Stomach (tissue), 8 donors: ENCODE measurements at regions not wholly inside any gene's neighbourhood (a gene's known extent, or its start where the extent isn't known, plus 50 kb on each side); places are given as distances from the start of the nearest gene placed in this dataset.
"Not testable (repeated sequence)": the region's sequence is repeated elsewhere in the genome, so short reads cannot be mapped to it uniquely, and the experiment has no call there.

Experiments used
- DNase-seq, 2 donors: peaks; one replicate each; pipeline versions ENCODE4 v3.0.0 to v3.0.0-alpha.2; 2013 to 2019
- H3K27ac ChIP-seq, 5 donors: fragments of 200-600 bp in 4 of 5; sonication (generic) in 4 of 5; one replicate each; pipeline ENCODE4 v1.5.1; 2013 to 2019; ENCODE audit warnings: mild to moderate bottlenecking in 1 of 5, moderate library complexity in 1 of 5
- H3K27me3 ChIP-seq, 3 donors: fragments of 200-600 bp; sonication (generic); one replicate each; pipeline ENCODE4 v1.5.1; 2017 to 2019; ENCODE audit warnings: mixed run types in 1 of 3
- H3K36me3 ChIP-seq, 4 donors: fragments of 200-600 bp; sonication (generic); 1 replicate in 3 of 4; 2 replicates in 1 of 4; pipeline ENCODE4 v1.5.1; 2016 to 2019
- H3K4me1 ChIP-seq, 4 donors: fragments of 200-600 bp; sonication (generic); one replicate each; pipeline ENCODE4 v1.5.1; 2016 to 2019
- H3K4me3 ChIP-seq, 4 donors: fragments of 200-600 bp; sonication (generic) in 3 of 4; one replicate each; pipeline ENCODE4 v1.5.1; 2016 to 2019; ENCODE audit warnings: mild to moderate bottlenecking in 1 of 4
- H3K9me3 ChIP-seq, 4 donors: fragments of 200-600 bp; sonication (generic); one replicate each; pipeline ENCODE4 v1.5.1; 2016 to 2019
- POLR2AphosphoS5 ChIP-seq, 3 donors: sonication (generic); formaldehyde crosslinking; IDR thresholded peaks; one replicate each; pipeline ENCODE4 v1.6.1; 2016; ENCODE audit warnings: antibody characterized with exemption in 3 of 3
- WGBS, 5 donors: extraction: QIAGEN DNeasy Blood & Tissue Kit in 3 of 5; methylation state at CpG; one replicate each; pipeline versions ENCODE4 v1.1.5 to v1.1.7; 2013 to 2018; 5-methylcytosine and 5-hydroxymethylcytosine counted together
- intact Hi-C: fragments of 100-400 bp; cut with DNase I; formaldehyde crosslinking; loops from one replicate; pipeline ENCODE4 v1.15.1; 2023; ENCODE audit warnings: low total_unique reads
- TF ChIP-seq, protein P1 (sequence below), 7 experiments: fragments of 450-650 bp in 4 of 7; fragments of 200-600 bp in 3 of 7; sonication (generic) in 3 of 7; IDR thresholded peaks; one replicate each; pipeline ENCODE4 v1.5.1; 2016 to 2019; ENCODE audit warnings: antibody characterized with exemption in 7 of 7, control low read depth in 2 of 7, mild to moderate bottlenecking in 1 of 7
- donor health status: healthy with polysubstance abuse.
- donor health status: Bipolar disorder and iron deficiency.
- donor health status: healthy.

GRCh38 chr11:49372137-49372536 lies 163.7 kb upstream of the FOLH1 start:
- H3K4me1 ChIP-seq, H3K9me3 ChIP-seq, H3K4me3 ChIP-seq, H3K27ac ChIP-seq, H3K27me3 ChIP-seq, H3K36me3 ChIP-seq, DNase-seq, intact Hi-C loops: not testable (repeated sequence)
- TF ChIP-seq, protein P1, sequence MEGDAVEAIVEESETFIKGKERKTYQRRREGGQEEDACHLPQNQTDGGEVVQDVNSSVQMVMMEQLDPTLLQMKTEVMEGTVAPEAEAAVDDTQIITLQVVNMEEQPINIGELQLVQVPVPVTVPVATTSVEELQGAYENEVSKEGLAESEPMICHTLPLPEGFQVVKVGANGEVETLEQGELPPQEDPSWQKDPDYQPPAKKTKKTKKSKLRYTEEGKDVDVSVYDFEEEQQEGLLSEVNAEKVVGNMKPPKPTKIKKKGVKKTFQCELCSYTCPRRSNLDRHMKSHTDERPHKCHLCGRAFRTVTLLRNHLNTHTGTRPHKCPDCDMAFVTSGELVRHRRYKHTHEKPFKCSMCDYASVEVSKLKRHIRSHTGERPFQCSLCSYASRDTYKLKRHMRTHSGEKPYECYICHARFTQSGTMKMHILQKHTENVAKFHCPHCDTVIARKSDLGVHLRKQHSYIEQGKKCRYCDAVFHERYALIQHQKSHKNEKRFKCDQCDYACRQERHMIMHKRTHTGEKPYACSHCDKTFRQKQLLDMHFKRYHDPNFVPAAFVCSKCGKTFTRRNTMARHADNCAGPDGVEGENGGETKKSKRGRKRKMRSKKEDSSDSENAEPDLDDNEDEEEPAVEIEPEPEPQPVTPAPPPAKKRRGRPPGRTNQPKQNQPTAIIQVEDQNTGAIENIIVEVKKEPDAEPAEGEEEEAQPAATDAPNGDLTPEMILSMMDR (IDR thresholded peaks at IDR 0.05): peak in 1 of 7 experiments; percentile 27

- H3K36me3 ChIP-seq, H3K9me3 ChIP-seq, intact Hi-C loops, H3K27me3 ChIP-seq, H3K4me1 ChIP-seq, H3K4me3 ChIP-seq, H3K27ac ChIP-seq, DNase-seq: not testable (repeated sequence)
- WGBS, 5 donors: 22 to 42% (median 28%) methylated on average over 2 of the region's 2 CpGs
- TF ChIP-seq POLR2AphosphoS5 (IDR thresholded peaks at IDR 0.05): peak in 1 of 3 donors; percentile 22
These were observed 160.2 kb upstream of the FOLH1 start for GRCh38 chr11:49368556-49368955.

GRCh38 chr11:49365375-49365774 lies 157.0 kb upstream of the FOLH1 start:
- H3K9me3 ChIP-seq, H3K4me3 ChIP-seq, H3K4me1 ChIP-seq, DNase-seq, intact Hi-C loops, H3K36me3 ChIP-seq, H3K27ac ChIP-seq, H3K27me3 ChIP-seq: not testable (repeated sequence)

DNA sequence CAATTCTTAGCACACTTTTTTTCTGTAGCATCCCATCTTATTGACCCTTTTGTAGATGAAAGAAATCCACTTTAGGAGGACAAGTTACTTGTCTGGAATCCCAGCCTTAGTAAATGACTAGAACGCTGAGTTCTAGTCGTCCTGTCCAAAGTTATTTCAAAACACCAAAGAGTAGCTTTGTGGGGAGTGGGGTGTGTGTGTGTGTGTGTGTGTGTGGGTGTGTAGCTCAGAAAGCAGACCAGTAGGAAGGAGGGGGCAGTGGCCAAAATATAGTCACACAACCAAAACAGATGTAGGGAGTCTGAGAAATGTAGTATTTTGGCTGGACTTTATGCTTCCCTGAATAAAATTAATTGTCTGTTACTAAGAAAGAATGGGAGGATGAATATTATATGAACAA lies 154.6 kb upstream of the FOLH1 start:
- intact Hi-C loops, H3K4me1 ChIP-seq, H3K9me3 ChIP-seq, H3K36me3 ChIP-seq, H3K27ac ChIP-seq, H3K4me3 ChIP-seq, DNase-seq, H3K27me3 ChIP-seq: not testable (repeated sequence)
- 74 to 90% (median 81%) methylated on average over 2 of the region's 2 CpGs for WGBS, 5 donors

DNA sequence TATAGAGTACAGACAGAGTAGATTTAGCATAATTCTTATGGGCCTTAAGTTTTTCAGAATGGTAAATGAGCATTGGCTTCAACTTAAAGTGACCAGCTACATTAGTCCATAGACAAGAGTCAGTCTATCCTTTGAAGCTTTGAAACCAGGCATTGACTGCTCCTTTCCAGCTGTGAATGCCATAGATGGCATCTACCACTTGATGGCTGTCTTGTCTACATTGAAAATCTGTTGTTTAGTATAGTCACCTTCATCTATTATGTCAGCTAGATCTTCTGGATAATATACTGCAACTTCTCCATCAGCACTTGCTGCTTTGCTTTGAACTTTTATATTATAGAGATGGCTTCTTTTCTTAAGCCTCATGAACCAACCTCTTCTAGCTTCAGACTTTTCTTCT lies 146.1 kb upstream of the FOLH1 start:
- H3K27me3 ChIP-seq, H3K9me3 ChIP-seq, intact Hi-C loops, H3K4me1 ChIP-seq, H3K27ac ChIP-seq, H3K36me3 ChIP-seq, DNase-seq, H3K4me3 ChIP-seq: not testable (repeated sequence)

DNA sequence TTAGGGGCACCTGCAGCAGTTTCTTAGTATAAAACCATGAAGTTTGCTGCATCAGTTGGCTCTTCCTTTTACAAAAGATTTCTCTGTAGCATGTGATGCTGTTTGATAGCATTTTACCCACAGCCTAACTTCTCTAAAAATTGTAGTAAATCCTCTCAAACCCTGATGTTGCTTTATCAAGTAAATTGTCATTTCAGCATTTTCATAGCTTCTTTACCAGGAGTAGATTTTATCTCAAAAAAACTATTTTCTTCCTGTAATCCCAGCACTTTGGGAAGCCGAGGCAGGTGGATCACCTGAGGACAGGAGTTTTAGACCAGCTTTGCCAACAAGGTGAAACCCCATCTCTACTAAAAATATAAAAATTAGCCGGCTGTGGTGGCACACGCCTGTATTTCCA lies 144.5 kb upstream of the FOLH1 start:
- H3K36me3 ChIP-seq, H3K27ac ChIP-seq, H3K4me1 ChIP-seq, intact Hi-C loops, DNase-seq, H3K4me3 ChIP-seq, H3K9me3 ChIP-seq, H3K27me3 ChIP-seq: not testable (repeated sequence)
- 85 to 92% (median 88%) methylated on average over 3 of the region's 3 CpGs for WGBS, 5 donors

DNA sequence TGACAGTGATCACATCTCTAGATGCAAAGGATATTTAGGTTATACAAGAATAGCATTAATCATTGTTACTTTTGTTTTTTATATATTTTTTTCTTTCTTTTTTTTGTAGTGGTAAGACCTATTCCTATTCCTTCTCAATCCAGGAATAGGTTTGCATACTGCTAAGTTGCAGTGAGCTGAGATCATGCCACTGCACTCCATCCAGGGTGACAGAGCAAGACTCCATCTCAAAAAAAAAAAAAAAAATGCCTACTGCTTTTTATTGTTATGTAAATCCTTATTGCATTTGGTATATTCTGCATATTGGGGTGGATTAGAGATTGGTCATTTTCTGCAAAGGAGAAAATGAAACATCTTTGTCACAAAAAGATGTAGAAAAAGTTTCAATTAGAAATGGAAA lies 138.2 kb upstream of the FOLH1 start:
- H3K27me3 ChIP-seq, H3K4me1 ChIP-seq, H3K36me3 ChIP-seq, H3K9me3 ChIP-seq, H3K4me3 ChIP-seq, H3K27ac ChIP-seq, intact Hi-C loops, DNase-seq: not testable (repeated sequence)

DNA sequence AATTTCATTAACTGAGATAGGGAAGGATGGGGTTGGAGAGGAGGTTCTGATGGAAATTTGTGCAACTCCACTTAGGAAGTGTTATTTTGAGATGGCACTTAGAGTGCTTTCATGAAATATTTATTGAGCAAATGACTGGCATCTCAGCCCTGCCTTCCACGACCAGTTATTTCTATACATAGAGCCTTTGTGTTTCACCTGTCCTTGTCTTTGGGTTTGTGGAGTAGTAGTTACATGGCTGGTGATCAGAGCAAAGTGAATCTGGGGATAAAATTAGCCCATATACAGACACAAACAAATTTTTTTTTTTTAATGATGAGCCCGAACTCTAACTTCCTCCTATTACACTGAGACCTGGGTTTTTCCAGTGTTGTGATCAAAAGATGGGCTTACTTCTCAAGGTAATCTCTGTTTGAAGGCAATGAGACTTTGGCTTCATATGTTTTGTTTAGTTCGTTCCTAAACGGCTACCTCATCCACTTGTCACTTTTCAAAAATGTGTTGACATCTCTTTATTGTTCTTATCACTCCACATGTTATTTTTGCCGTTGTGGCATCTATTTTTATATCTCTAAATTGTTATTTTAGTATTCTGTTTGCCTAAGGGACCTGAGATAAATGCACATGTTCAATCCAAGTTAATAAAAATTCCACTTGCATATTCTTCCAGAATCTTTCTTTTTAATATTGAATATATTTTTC lies 120.2 kb upstream of the FOLH1 start:
- H3K9me3 ChIP-seq, H3K36me3 ChIP-seq, DNase-seq, H3K4me1 ChIP-seq, H3K27me3 ChIP-seq, H3K4me3 ChIP-seq, H3K27ac ChIP-seq, intact Hi-C loops: not testable (repeated sequence)
- WGBS, 5 donors: 52 to 59% (median 55%) methylated on average over 5 of the region's 5 CpGs

GRCh38 chr11:49327766-49328165 lies 119.4 kb upstream of the FOLH1 start:
- DNase-seq, H3K27me3 ChIP-seq, H3K4me1 ChIP-seq, H3K9me3 ChIP-seq, H3K36me3 ChIP-seq, H3K4me3 ChIP-seq, H3K27ac ChIP-seq, intact Hi-C loops: not testable (repeated sequence)

- H3K9me3 ChIP-seq: peaks cover 3 to 17% (median 11%) of the 10 kb centered on the region in 4 donors
- H3K4me3 ChIP-seq, H3K27ac ChIP-seq, intact Hi-C loops, H3K27me3 ChIP-seq, H3K36me3 ChIP-seq, H3K4me1 ChIP-seq: not testable (repeated sequence)
- DNase-seq: peak in 1 of 2 donors; percentile 7
- 29 to 34% (median 32%) methylated on average over 3 of the region's 3 CpGs for WGBS, 5 donors
These were observed 118.2 kb upstream of the FOLH1 start for GRCh38 chr11:49326651-49327050.
